NCI-H510A (cell line): ENCODE measurements at regions not wholly inside any gene's neighbourhood (a gene's known extent, or its start where the extent isn't known, plus 50 kb on each side); places are given as distances from the start of the nearest gene placed in this dataset.

Experiments
- DNase-seq: peaks from one replicate; lab custom pipeline; 2025; lab: John Stamatoyannopoulos, UW

DNA sequence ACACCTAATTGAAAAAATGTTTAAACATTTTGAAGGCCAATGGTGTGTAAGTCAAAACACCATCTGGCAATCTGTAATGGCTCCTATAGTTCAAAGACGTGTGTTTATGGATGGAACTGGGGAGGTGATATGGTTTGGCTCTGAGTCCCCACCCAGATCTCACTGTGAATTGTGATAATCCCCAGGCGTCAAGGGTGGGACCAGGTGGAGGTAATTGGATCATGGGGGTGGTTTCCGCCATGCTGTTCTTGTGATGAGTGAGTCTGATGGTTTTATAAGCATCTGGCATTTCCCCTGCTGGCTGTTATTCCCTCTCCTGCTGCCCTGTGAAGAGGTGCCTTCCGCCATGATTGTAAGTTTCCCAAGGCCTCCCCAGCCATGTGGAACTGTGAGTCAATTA is 52.2 kb downstream of the ADRA2C start:
- no peak for DNase-seq

DNA sequence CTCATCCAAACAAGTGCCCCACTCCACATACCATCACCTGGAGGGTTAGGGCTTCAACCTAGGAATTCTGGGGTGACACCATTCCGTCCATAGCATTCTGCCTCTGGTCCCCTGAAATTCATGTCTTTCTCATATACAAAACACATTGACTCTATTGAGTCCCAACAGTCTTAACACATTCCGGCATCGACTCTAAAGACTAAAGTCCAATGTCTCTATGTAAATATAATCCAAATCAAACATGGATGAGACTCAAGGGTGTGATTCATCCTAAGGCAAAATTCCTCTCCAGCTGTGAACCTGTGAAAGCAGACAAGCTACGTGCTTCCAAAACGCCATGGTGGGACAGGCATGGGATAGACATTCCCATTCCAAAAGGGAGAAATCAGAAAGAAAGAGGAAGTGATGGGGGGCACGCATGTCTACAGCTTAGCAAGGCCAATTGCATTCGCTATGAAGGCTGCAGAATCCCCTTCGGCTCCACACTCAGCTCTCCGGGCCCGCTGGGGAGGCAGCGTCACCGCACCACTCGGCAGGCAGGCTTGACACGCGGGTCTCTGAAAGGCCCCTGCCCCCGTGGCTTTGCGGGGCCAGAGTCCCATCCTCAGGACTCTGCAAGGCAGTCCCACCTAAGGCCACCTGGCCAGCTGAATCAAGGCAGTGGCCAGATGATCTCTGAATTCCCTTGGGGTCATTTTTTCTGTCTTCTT is 53.2 kb downstream of the ADRA2C start:
- DNase-seq: no peak

DNA sequence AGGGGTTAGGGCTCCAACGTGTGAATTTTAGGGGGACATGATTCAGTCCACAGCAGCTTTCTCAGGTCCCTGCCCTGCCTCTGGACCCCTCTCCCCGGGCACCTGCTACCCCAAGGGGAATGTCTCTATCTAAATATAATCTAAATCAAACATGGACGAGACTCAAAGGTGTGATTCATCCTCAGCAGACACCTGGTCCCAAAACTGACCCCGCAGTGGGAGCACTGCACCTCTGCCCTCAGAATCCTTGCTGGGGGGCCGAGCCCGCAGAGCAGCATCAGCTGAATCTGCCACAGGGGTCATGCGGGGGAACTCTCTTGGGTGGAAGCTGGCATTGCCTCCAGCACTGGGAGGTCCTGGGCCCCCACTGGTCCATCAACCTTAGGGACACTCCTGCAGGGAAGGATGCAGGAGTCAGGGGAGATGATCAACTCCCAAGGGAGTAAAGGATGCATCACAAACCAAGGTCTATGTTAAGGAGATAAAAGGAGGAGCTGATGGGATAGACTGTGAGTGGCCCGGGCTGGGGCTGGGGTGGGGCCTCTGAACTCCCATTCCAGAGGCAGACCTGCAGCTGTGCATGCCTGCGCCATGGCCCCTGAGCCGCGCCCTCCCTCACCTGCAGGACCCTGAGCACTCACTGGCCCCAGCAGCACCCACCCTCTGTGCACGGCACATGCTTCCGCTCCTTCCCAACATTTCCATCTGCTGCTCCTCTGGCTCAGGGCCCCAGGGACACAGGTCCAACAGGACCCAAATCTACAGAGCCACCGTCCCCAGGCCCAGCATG is 54.0 kb downstream of the ADRA2C start:
- DNase-seq: no peak

GRCh38 chr4:3820806-3821579 is 54.8 kb downstream of the ADRA2C start:
- no peak for DNase-seq

- DNase-seq: no peak
These were observed 55.5 kb downstream of the ADRA2C start for GRCh38 chr4:3821580-3822229.

DNA sequence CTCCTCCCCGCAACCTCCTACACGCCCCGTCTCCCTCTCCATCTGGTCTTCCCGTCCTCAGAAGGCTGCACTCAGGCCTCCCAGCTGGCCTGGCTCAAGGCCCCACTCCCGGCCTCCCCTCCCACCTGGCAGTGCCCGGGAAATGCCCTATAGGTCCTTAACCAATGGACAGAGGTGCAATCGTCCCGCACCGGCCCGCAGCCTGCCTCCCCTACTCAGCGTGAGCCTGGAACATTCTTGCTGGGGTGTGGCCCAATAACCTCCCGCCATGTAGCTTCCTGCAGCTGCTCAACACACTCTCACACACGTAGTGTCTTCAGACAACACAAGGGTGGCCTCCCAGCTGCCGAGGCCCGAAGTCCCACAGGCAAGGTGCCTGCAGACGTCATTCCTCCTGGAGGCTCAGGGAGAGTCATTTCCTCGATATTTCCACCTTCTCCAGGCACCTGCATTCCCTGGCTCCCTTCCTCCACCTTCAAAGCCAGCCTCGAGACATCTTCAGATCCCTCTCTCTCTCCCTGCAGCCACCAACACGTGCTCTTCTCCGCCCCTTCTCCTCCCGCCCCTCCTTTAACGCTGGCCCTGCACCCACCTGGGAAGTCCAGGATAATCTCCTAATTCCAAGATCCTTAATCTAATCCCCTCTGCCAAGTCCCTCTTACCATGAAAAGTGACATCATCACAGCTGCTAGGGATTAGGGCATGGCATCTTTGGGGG is 56.2 kb downstream of the ADRA2C start:
- no peak for DNase-seq

DNA sequence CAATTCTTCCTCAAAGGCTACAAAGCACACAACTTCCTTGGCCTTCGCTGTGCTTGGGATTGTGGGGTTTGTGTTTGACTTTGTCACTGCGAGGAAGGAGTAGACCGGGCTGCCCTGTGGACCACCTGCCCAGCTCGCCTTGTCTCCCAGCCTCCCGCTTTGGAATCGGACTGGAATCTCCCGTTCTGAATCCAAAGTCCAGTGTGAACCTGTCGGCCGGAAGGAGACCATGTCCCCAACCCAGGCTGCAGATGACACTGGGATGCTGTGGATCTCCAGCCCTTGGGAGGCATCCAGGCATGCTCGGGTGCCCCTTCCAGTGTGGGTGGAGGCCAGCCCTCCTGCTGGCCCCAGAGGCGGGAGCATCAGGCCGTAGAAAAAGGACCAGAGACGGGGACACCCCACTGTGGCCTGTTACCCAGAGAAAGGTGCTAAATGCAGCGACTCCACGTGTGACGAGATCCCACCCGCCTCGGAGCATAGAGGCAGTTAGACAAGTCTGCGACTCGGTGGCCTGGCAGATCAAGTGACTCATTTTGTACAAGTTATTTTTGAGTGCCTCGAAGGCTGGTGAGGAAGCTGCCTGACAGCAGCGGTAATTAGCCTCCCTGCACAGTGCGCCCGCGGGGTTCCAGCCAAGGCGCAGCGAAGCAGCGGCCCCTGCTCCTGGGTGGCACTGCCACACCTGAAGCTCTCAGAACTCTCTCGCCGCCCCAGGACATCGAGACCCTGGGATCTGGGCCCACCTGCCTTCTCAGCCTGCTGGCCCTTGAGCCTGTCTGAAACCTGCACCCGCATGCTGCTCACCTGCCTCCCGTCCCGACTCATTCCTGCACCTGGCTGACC is 57.5 kb downstream of the ADRA2C start:
- DNase-seq: no peak

DNA sequence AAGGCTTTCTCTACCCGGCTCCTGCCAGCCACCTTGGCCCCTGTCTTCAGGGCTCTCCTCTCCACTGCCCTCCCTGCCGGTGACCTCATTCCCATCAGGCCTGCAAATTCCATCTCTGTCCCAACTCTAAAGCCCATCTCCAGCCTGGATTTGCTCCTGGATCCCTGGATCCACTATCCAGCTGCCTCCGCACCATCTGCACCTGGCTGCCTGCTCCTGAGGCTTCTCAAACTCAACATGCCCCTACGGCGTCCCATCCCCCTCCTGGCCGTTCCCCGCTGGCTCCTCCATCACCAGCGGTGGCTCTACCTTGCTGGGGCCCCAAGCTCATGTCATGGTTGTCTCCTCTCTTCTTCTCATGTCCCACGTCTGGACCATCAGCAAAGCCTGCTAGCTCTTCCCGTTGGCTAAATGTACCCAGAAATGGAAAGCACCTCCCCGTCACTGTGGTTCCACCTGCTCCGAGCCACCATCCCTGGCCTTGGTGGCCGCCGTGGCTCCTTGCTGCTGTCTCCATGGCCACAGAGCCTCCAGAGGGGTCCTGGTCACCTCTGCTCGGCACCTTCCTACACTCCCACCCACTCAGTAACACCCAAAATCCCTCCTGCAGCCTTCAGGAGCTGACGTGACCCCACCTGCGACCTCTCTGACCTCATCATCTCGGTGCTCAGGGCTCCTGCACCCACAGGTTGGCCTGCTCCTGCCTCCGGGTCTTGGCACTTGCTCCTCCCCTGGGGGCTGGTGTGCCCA is 58.5 kb downstream of the ADRA2C start:
- no peak for DNase-seq

- no peak for DNase-seq
These were observed 59.3 kb downstream of the ADRA2C start for GRCh38 chr4:3825530-3825929.

DNA sequence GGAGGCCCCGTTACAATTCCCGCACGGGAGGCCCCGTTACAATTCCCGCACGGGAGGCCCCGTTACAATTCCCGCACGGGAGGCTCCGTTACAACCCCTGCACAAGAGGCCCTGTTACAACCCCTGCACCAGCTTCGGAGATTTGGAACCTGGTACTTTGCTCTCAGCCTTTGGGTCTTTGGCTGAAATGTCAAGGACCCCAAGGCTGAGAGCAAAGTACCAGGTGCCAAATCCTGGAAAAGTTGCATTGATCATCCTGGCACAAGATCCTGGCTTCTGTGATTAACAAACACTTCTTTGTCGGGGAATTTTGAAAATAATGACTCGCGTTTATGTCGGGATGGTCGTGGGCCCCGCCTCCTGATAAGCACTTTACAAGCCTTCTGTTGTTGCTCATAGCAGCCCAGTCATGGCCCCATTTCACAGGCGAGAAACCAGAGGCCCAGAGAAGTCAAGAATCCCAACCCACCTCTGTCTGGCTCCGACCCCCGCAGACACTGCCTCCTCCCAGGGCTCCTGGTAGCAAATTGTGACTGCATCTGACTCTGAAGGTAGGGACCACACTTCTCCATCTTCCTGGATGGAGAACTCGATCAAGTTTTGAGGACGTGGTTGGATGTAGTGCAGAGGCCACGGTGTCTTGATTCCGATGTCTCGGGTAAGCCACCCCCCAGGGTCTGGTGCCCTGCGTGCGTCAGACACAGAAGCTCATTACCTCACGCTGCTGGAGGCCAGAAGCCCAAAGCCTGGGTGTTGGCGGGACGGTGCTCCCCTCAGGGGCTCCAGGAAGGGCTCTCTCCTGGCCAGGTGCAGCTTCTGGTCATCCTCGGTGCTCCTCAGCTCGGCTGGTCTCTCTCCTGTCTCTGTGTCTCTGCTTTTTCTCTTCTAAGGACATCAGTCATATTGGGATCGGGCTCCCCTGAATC is 60.3 kb downstream of the ADRA2C start:
- no peak for DNase-seq

DNA sequence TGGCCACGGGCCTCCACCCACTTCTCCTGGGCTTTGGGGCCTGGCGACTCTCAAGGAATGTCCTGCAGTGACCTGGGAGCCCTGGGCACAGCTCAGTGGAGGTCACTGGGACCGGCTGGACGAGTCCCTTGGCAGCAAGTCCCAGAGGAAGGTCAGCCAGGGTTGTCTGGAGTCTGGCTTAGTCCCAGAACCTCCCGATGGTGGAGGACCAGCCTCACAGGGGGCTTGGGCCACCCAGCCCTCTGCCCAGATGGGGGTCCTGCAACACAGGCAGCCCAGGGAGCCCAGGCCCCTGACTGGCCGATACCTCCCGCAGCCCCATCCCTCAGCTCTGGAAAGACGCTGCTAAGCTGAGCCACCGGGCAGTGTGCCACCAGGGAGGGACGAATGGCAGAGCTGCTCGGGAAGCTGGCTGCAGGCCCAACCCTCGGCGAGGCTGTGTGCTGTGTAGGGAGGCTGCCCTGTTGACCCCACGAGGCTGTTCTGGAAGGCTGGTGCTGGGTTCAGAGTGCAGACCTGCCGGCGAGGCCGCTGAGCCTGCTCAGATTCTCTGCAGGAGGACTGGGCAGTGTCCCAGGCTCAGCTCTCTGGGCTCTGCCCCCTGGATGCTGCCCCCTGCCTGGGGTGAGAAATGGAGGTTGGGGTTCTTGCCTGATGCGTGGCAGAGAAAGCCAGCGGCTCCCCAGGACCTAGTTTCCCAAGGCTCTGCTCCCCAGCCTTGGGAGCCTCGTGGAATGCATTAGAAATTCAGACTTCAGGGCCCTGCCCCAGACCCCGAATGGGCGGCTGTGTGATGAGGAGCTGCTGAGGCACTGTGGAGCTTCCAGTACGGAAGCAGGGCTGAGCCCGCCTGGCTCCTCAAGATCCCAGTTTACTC is 61.7 kb downstream of the ADRA2C start:
- no peak for DNase-seq

DNA sequence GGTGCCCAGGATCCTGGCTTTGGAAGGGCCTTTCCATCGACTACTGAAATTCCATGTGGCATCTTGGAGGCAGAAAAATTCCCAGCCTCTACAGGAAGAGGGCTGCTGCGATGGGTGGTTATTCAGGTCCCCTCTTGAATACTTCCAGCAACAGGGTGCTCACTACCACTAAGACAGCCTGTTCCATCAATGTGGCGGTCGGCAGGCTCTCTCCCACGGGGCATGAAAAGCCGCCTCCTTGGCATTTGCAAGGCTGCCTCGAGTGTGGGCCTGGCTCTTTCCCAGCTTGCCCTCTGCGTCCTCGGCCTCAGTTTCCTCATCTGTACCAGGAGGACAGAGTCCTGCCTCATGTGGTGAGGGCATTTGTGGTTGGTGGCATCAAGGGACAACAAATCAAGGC is 62.4 kb downstream of the ADRA2C start:
- DNase-seq: no peak

DNA sequence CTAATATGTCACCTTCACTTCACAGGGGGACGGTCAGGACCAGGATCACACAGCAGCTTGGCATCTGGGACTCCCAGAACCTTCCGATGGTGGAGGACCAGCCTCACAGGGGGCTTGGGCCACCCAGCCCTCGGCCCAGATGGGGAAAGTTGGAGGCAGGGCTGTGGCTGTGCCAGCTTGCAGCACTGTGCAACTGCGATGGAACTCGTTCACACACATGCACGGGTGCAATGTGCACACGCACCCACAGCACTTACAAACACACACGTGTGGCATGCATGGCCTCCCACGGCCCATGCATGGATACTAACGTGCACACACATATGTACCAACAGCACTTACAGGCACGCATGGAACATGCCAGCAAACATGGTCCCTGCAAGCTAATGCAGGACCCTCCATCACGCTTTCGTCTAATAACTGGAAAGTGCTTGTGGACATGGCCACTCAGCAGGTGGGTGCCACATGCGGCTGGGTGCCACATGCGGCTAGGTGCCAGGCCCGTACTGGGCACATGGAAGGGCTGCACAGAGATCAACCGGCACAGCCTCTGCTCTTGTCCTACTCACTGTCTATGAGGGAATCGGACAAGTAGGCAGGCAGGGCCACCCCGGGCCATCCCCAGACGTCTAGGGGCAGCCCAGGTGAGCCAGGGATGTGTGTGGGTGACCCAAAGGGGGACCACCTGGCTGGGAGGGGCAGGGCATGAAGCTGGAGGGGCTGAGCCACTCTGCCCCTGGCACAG is 63.2 kb downstream of the ADRA2C start:
- no peak for DNase-seq

DNA sequence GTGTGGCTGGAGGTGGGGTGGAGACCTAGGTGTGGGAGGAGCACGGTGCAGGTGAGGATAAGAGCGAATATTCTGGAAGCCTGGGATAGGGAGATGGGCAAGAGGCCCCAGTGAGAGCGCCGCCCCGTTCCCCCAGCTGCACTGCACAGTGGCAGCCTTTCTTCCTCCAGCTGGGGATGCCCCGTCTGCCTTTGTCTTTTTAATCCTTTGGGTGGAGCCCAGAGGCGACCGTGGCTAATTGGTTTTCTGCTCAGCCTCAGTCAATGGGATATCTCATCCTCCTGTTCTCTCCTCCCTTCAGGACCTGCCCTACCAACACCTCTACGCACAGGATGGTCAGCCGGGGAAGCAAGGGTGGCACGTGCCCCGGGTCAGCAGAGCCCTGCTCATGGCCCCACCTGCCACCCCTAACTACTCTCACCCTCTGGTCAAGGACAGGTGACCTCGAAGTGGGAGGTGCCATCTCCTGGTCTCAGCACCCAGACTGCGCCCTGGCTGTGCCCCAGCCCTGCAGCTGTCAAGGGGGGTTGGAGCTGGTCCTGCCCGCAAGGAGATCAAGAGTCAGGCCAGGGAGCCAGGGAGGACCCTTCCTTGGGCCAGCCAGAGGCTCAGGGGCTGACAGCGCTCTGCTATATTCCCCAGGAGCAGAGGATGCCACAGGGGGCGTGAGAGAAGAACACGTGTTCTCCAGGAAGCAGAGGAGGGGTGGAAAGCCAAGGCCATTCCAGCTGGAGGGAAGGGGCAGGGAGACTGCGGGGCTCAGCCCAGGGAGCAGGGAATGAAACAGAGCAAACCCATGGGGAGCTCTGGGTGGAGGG is 64.0 kb downstream of the ADRA2C start:
- DNase-seq: no peak

DNA sequence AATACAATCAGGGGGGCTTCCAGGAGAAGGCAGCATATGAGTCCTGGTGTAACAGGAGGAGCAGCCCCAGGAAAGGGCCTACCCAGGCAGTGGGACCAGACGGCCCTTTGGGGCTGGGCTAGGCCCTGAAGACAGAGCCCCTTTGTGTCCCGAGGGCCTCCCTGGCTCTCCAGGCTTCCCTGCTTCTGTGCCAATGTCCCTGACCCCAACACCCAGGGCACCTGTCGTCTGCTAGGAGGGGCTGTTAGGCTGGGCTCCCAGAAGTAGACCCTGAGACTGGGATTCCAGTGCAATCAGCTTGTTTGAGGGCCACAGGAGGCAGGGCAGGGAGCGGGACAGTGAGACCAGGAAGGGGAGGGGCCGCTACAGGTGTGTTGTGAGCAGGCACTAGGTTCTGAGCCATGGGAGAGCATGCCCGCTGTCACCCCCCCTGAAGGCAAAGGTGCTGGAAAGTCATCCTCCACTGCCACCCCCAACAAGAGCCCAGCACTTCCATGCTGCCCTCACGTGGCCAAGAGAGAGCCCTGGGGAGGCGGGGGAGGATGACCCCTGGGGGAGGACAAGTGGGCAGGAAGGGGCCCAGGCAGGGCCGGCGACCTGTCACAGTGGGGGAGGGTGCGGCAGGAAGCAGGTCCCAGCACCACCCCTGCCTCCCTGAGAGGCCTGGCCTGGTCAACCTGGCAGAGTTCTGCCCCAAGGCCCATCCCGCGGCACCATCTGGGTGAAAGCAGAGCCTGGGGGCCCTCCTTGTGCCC is 64.8 kb downstream of the ADRA2C start:
- DNase-seq: no peak
